D721Med (cell line): ENCODE measurements at regions not wholly inside any gene's neighbourhood (a gene's known extent, or its start where the extent isn't known, plus 50 kb on each side); places are given as distances from the start of the nearest gene placed in this dataset.

Experiments
- DNase-seq: peaks from one replicate; pipeline ENCODE4 v3.0.0; 2011; ENCODE audit warnings: low spot score; ENCODE audit not compliant: insufficient read length
- FAIRE-seq: peaks from 2 replicates; lab custom pipeline; 2011; peaks lifted over from hg19 to GRCh38; lab: Jason Lieb, UNC
- TF ChIP-seq, protein P1 (sequence below): IDR thresholded peaks from 2 replicates; pipeline ENCODE4 v1.5.1; 2012; ENCODE audit warnings: mild to moderate bottlenecking, control low read depth; ENCODE audit not compliant: insufficient read depth; ENCODE audit errors: missing control alignments

DNA sequence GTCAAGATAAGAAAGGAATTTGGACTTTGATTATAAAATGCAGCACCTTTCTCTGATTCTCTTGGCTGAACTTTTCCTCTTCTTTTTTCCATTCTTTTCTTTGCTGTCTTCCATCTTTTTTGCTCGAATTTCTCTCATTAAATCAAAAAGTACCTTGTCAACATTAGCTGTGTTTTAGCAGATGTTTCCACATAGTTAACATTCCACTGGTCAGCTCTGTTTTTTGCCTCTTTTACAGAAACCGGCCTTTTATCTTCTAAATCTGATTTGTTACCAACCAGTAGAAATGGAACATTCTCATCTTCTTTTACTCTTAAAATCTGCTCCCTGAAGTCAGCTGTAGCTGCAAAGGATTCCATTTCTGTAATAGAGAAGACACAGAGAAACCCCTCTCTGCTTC lies 71.1 kb upstream of the SYT1 start:
- no peak for DNase-seq
- TF ChIP-seq, protein P1, sequence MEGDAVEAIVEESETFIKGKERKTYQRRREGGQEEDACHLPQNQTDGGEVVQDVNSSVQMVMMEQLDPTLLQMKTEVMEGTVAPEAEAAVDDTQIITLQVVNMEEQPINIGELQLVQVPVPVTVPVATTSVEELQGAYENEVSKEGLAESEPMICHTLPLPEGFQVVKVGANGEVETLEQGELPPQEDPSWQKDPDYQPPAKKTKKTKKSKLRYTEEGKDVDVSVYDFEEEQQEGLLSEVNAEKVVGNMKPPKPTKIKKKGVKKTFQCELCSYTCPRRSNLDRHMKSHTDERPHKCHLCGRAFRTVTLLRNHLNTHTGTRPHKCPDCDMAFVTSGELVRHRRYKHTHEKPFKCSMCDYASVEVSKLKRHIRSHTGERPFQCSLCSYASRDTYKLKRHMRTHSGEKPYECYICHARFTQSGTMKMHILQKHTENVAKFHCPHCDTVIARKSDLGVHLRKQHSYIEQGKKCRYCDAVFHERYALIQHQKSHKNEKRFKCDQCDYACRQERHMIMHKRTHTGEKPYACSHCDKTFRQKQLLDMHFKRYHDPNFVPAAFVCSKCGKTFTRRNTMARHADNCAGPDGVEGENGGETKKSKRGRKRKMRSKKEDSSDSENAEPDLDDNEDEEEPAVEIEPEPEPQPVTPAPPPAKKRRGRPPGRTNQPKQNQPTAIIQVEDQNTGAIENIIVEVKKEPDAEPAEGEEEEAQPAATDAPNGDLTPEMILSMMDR, result no peak
- no peak for FAIRE-seq

DNA sequence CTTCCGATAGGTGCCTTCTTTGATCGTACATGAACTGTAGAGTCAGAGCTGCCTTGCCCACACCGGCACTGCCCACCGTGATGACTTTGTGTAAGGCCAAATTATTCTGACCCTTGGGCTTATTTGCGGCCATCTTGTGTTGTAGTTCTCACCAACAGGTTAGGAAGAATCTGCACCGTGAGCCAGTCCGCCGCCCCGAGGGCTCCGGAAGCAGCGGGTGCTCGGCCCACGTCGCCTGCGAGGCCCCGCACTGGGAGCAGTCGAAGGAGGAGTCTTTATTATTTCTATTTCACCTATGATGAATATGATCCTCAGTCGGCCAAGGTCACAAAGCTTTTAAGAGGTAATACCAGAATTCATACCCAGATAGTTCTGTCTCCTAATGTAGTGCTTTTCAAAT lies 70.6 kb upstream of the SYT1 start:
- TF ChIP-seq, protein P1, result no peak
- FAIRE-seq (no peak), DNase-seq (no peak)

DNA sequence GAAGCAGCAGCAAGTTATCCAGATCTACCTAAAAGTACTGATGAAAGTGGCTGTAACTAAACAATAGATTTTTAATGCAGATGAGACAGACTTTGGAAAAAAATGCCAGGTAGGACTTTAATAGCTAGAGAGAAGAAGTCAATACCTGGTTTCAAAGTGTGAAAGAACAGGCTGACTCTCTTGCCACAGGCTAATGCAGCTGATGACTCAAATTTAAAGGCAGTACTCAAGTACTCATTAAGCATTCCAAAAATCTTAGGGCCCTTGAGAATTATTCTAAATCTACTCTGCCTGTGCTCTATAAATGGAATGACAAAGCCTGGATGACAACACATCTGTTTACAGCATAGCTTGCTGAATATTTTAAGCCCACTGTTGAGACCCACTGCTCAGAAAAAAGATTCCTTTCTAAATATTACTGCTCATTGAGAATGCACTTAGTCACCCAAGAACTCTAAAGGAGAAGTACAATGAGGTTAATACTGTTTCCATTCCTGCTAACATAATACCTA lies 68.6 kb upstream of the SYT1 start:
- TF ChIP-seq, protein P1, result no peak
- FAIRE-seq (no peak), DNase-seq (no peak)

DNA sequence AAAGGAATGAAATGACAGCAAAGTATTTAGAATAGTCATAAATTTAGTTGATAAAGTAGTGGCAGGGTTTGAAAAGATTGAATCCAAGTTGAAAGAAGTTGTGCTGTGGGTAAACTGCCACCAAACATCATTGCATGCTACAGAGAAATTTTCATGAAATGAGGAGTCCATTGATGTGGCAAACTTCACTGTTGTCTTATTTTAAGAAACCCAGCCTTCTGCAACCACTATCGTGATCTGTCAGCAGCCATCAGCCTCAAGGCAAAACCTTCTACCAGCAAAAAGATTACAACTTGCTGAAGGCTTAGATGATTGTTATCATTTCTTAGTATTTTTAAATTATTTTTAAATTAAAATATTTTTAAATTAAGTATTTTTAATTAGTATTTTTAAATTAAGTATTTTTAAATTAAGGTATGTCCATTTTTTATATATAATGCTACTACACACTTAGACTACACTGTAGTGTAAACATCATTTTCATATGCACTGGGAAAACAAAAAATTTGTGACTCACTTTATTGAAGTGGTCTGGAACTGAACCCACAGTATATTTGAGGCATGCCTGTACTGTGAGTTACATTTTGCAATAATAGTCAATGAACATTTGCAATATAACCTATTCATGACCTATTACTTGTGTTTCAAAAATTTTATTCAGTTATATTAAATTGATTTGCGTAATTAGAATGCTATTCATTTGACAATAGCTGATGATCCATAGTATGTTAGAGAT lies 67.2 kb upstream of the SYT1 start:
- TF ChIP-seq, protein P1, result no peak
- peak; percentile 29 for FAIRE-seq
- DNase-seq, result no peak

DNA sequence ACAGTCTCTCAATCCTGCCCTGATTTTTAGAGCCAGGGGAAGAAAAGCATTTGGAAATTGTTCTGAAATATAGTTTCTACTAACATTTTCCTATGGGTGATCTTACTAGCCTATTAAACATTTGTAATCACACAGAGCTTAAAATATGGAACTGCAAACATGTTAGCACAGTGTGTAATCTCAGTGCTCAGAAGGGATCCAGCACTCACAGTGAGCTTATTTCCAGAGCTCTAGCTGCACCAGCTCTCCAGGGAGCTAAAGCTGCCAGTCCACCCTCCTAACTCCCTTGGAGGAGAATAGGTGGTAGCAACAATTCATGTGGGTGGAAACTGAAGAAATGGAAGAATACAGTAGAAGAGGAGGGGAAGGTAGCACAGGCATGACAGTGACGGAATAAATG lies 64.9 kb upstream of the SYT1 start:
- TF ChIP-seq, protein P1, result no peak
- DNase-seq (no peak), FAIRE-seq (no peak)

DNA sequence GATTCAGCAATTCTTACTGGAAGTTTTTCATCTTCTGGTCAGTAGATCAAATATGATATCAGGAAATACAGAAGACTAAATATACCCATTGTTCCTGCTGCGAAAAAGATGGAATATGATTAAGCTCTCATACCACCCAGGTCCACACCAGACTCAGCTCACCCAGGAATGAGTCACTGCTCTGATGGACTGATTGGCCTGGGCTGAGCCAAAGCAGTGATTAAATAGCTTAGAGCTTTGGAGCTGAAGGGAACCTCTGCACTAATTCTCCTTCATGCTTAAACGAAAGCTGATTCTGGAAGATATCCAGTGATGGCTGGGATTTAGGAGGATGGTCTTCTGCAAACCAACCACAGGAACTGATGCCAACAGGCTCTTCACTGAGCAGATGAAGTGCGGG lies 62.0 kb upstream of the SYT1 start:
- TF ChIP-seq, protein P1, result no peak
- DNase-seq, result no peak
- peak; percentile 91 for FAIRE-seq

DNA sequence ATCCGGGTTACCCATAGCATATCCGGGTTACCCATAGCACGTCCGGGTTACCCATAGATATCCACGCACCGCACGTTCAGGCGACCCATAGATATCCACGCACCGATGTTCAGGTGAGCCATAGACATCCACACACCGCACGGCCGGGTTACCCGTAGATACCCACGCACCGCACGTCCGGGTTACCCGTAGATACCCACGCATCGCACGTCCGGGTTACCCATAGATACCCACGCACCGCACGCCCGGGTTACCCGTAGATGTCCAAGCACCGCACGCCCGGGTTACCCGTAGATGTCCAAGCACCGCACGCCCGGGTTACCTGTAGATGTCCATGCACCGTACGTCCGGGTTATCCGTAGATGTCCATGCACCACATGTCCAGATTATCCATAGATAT lies 60.3 kb upstream of the SYT1 start:
- no peak for DNase-seq
- no peak for FAIRE-seq

More for the DNA sequence above, 60.3 kb upstream of the SYT1 start:
- TF ChIP-seq, protein P1, result no peak
